Stimulated activated naive CD4-positive, alpha-beta T cell (primary cell): ENCODE measurements at regions not wholly inside any gene's neighbourhood (a gene's known extent, or its start where the extent isn't known, plus 50 kb on each side); places are given as distances from the start of the nearest gene placed in this dataset.

ENCODE experiments used
- DNase-seq, 6 experiments: peaks; one replicate each; lab custom pipeline; 2025; lab: John Stamatoyannopoulos, UW

DNA sequence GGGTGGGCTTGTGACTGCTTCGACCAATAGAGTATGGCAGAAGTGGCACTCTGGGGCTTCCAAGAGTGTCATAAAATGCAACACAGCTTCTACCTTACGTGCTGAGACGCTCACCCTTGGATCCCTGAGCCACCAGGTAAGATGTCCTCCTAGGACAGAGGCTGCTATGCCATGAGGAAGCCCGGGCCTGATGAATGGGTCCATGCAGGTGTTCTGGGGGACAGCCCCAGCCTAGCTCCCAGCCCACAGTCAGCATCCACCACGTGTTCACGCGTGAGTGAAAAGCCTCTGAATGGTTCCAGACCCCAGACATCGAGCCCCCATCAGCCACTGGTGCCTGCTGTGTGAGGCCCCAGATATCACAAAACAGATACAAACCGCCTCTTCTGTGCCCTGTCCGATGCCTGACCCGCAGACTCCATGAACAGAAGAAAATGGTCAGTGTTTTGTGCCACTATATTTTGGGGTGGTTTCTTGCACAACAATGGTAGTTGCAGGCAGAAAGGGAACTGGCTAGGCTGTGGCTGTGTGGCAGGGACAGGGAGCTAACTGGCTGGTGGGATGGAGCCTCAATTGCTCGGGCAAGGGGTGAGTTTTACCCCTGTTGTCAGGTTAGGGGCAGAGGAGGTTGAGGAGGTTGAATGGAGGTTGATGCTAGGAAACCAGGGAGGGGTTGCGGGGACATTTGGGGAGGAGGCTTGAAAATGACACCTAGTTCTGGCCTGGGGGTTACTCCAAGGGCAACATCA lies 92.2 kb downstream of the LINGO1 start:
- no peak for DNase-seq

- no peak for DNase-seq
Measured at GRCh38 chr15:77538793-77539497, 93.8 kb downstream of the LINGO1 start.

GRCh38 chr15:77538027-77538451 lies 94.7 kb downstream of the LINGO1 start:
- DNase-seq = no peak

DNA sequence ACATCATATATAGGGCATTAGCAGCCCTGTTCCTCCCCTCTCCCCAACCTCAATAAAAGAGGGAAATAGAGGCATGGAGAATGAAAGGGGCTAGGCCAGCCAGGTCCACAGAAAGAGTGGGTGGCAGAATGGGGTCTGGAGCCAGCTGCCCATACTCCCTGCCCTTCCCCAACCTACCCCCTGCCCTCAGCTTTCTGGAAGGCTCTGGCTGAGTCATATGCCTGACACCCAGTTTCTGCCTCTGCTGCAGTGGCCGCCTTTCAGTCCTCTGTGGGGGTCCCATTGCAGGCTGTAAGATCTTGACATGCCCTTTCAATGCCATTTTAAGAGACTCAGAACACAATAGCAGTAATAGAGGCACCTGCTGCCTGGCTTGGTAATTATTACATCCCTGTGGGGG lies 95.7 kb downstream of the LINGO1 start:
- no peak for DNase-seq

DNA sequence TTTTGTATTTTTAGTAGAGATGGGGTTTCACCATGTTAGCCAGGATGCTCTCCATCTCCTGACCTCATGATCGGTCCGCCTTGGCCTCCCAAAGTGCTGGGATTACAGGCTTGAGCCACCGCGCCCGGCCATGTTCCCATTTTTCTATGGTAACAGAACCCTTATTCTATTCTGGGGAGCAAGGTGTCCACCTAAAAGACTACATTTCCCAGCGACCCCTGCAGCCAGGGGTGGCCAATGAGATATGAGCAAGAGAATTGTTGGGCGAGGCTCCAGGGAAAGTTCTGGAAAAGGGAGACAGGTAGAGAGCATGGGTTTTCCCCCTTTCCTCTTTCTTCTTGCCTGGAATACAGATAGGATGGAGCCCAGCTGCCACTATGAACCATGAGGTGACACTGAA lies 96.9 kb downstream of the LINGO1 start:
- no peak for DNase-seq
